NCI-H460 (cell line): ENCODE measurements at regions not wholly inside any gene's neighbourhood (a gene's known extent, or its start where the extent isn't known, plus 50 kb on each side); places are given as distances from the start of the nearest gene placed in this dataset.
"Not testable (repeated sequence)": the region's sequence is repeated elsewhere in the genome, so short reads cannot be mapped to it uniquely, and the experiment has no call there.

Experiments
- DNase-seq: peaks from one replicate; pipeline ENCODE4 v3.0.0-alpha.2; 2016; ENCODE audit warnings: low read depth; ENCODE audit errors: extremely low read depth

- no peak for DNase-seq
Measured at GRCh38 chr15:62494197-62494596, 329.1 kb upstream of the C2CD4B start.

- DNase-seq = no peak
Measured at GRCh38 chr15:62495670-62496614, 330.9 kb upstream of the C2CD4B start.

- DNase-seq = no peak
Measured at GRCh38 chr15:62497356-62497755, 332.3 kb upstream of the C2CD4B start.

GRCh38 chr15:62498278-62498677 is 333.2 kb upstream of the C2CD4B start:
- DNase-seq = no peak

DNA sequence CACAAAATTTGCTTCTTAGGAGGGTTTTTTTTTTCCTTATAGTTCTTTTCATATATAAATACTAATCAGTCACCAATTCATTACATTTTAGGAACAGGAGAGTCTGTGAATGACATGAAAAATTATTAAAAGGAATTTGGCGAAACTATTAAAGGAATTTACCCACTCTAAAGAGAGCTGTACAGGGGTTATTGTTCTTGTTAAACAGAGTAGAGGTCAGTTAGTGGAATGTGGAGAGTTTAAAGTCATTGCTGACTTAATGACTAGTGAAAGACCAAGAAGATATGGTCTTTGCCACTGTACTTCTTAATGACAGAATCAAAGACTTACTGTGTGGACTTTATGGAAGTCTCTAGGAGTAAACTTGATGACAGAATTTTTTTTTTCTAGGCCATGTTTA is 333.6 kb upstream of the C2CD4B start:
- no peak for DNase-seq

GRCh38 chr15:62500325-62500724 is 335.2 kb upstream of the C2CD4B start:
- DNase-seq = no peak

- DNase-seq = no peak
Measured at GRCh38 chr15:62502451-62502850, 337.4 kb upstream of the C2CD4B start.

DNA sequence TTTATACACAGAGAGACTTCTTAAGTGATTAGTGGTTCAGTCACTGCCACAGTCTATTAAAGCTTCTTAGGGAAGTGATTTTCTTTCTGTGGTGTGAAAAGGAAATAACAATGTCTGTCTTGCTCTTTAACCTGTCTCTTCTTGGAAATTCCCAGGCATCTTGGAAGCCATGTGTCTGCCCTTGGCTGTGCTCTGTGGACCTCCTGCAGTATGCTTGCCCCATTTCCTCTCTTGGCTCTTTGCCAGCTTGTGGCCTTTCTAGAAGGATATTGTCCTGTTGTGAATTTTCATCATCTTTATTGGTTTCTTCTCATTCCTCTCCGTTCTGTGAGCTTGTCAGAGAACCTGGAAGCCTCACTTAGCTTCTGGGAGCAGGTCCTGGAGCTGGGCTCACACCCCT is 338.4 kb upstream of the C2CD4B start:
- DNase-seq = no peak

GRCh38 chr15:62505762-62506161 is 340.7 kb upstream of the C2CD4B start:
- DNase-seq = no peak

- no peak for DNase-seq
Measured at GRCh38 chr15:62506217-62506805, 341.2 kb upstream of the C2CD4B start.

DNA sequence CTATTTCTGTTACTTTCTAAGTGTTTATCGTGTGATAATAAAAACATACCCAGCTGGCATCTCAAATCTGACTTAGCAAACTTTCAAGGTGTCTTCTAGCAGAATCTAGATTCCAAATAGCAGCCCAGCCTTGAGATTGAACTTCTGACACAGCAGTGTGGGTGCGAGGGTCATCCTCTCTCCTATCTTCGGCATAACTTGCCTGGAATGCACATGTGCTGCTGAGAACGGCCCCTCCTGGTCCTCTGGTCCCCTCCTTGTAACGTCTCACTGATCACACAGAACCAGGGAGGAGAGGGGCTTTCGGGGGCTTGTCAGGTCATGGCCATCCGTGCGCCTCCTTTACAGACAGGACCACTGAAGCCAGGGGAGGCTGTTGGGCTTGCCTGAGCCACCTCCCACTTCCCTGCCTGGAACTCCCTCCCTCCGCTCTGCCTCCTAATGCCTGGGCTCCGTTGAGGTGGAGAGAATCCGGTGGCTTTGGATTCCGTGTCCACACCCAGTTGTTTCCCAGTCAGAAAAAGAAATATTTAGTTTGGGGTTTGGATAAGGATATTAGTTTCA is 344.4 kb upstream of the C2CD4B start:
- no peak for DNase-seq

- no peak for DNase-seq
Measured at GRCh38 chr15:62510791-62511190, 345.7 kb upstream of the C2CD4B start.

- no peak for DNase-seq
Measured at GRCh38 chr15:62512904-62513303, 347.8 kb upstream of the C2CD4B start.

DNA sequence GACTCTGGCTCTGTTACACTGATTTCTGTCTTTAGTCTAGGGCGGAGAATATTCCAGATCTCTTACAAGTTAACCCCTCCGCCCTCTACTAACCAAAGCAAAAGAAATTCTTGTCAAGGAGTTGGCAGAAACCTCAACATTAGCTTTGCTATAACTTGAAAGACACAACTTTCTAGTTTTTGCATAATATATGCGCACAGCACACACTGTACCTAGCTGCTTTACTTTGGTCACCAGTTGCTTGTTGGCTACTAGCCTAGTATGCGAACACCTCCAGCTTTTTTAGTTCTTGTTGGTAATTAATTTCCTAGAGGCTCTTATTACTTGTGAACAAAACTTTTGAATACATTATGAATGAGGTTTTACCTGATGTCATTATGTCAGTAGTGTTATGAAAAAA is 348.8 kb upstream of the C2CD4B start:
- DNase-seq = no peak

GRCh38 chr15:62515696-62516395 is 350.8 kb upstream of the C2CD4B start:
- DNase-seq = no peak

- no peak for DNase-seq
Measured at GRCh38 chr15:62517541-62517940, 352.5 kb upstream of the C2CD4B start.

DNA sequence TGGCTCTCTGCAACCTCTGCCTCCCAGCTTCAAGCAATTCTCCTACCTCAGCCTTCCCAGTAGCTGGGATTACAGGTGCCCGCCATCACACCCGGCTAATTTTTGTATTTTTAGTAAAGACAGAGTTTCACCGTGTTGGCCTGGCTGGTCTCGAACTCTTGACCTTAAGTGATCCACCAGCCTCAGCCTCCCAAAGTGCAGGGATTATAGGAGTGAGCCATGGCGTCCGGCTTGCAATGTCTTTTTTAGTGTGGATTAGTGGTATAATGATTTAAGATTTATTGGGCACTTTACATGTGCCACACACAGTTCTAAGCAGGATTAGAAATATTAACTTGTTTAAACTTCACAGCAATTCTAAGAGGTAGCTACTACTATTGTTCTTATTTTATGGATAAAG is 353.6 kb upstream of the C2CD4B start:
- DNase-seq = not testable (repeated sequence)

- no peak for DNase-seq
Measured at GRCh38 chr15:62519900-62520299, 354.8 kb upstream of the C2CD4B start.

DNA sequence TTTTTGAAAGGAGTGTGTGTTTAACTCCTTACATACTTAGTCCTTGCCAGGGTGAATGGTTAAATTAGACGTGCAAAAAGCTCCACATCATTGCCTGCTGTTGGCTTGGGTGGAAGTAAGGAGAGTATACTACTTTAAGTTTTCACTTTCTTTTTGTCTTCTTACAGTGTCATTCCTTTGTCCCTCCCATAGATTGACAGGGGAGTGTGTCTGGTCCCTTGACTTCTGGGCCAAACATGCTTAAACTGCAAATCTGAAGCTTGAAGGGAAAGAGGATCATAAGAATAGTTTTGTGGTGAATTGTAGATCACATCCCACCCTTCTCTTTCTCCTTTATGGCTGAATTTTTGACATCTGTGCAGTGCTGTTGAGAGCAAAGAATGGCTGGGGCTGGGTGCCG is 355.8 kb upstream of the C2CD4B start:
- DNase-seq = no peak

DNA sequence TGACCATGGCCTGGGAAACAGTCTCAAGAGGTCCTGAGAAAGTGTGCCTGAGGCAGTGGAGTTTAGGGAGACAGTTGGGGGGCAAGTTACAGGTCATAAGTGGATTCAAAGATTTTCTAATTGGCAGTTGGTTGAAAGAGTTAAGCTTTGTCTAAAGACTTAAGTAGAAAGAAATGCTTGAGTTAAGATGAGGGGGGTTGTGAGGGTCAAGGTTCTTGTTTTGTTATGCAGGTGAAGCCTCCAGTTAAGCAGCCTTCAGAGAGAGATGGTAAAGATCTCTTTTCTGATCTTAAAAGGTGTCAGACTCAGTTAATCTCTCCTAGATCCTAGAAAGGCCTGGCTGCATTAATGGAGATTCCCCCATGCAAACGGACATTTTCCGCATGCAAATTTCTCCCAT is 356.3 kb upstream of the C2CD4B start:
- no peak for DNase-seq

- no peak for DNase-seq
Measured at GRCh38 chr15:62524848-62525247, 359.8 kb upstream of the C2CD4B start.
